ENCODE measurements at regions not wholly inside any gene's neighbourhood (a gene's known extent, or its start where the extent isn't known, plus 50 kb on each side); places are given as distances from the start of the nearest gene placed in this dataset.

- TF ChIP-seq, protein P1, sequence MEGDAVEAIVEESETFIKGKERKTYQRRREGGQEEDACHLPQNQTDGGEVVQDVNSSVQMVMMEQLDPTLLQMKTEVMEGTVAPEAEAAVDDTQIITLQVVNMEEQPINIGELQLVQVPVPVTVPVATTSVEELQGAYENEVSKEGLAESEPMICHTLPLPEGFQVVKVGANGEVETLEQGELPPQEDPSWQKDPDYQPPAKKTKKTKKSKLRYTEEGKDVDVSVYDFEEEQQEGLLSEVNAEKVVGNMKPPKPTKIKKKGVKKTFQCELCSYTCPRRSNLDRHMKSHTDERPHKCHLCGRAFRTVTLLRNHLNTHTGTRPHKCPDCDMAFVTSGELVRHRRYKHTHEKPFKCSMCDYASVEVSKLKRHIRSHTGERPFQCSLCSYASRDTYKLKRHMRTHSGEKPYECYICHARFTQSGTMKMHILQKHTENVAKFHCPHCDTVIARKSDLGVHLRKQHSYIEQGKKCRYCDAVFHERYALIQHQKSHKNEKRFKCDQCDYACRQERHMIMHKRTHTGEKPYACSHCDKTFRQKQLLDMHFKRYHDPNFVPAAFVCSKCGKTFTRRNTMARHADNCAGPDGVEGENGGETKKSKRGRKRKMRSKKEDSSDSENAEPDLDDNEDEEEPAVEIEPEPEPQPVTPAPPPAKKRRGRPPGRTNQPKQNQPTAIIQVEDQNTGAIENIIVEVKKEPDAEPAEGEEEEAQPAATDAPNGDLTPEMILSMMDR (conservative IDR thresholded peaks at IDR 0.05; ENCODE audit: low read depth, low read length): no peak
- no peak for TF ChIP-seq EZH2 (IDR thresholded peaks at IDR 0.05; ENCODE audit: low read length, unreplicated experiment)
- TF ChIP-seq EZH2phosphoT487 (IDR thresholded peaks at IDR 0.05; ENCODE audit: borderline replicate concordance, low read length): no peak
Measured at GRCh38 chr12:43098766-43099550, 453.0 kb downstream of the ADAMTS20 start.

All from PC-3 (cell line).